Smooth muscle cell (in vitro differentiated cells): ENCODE measurements at regions not wholly inside any gene's neighbourhood (a gene's known extent, or its start where the extent isn't known, plus 50 kb on each side); places are given as distances from the start of the nearest gene placed in this dataset.

Source experiments
- DNase-seq: peaks from one replicate; lab custom pipeline; 2025; ENCODE audit not compliant: unreplicated experiment; lab: John Stamatoyannopoulos, UW
- H2AFZ ChIP-seq: fragments of 200-600 bp; sonication (generic); 2 replicates; pipeline ENCODE4 v1.6.0; 2016; ENCODE audit warnings: antibody characterized with exemption, low read depth, mild to moderate bottlenecking
- H3F3A ChIP-seq: fragments of 200-600 bp; sonication (generic); 2 replicates; pipeline ENCODE4 v1.6.0; 2017; ENCODE audit warnings: antibody characterized with exemption, low read depth
- H3K27ac ChIP-seq: fragments of 200-600 bp; sonication (generic); 2 replicates; pipeline ENCODE4 v1.5.1; 2016; ENCODE audit warnings: low read depth, mild to moderate bottlenecking
- H3K27me3 ChIP-seq: fragments of 200-600 bp; sonication (generic); 2 replicates; pipeline ENCODE4 v1.6.1; 2016; ENCODE audit warnings: low read depth, mild to moderate bottlenecking
- H3K36me3 ChIP-seq: fragments of 200-600 bp; sonication (generic); 2 replicates; pipeline ENCODE4 v1.5.1; 2016; ENCODE audit warnings: low read depth
- H3K4me1 ChIP-seq: fragments of 200-600 bp; sonication (generic); 2 replicates; pipeline ENCODE4 v1.5.1; 2016; ENCODE audit warnings: low read depth
- H3K4me2 ChIP-seq: fragments of 200-600 bp; sonication (generic); 2 replicates; pipeline ENCODE4 v1.6.0; 2016; ENCODE audit warnings: mild to moderate bottlenecking
- H3K4me3 ChIP-seq: fragments of 200-600 bp; sonication (generic); 2 replicates; pipeline ENCODE4 v1.5.1; 2016; ENCODE audit warnings: mild to moderate bottlenecking
- H3K79me2 ChIP-seq: fragments of 200-600 bp; sonication (generic); 2 replicates; pipeline ENCODE4 v1.6.0; 2016; ENCODE audit warnings: low read depth, mild to moderate bottlenecking
- H3K9ac ChIP-seq: fragments of 200-600 bp; sonication (generic); 2 replicates; pipeline ENCODE4 v1.6.0; 2016; ENCODE audit warnings: low read depth
- H3K9me3 ChIP-seq: fragments of 200-600 bp; sonication (generic); replicated peaks from 2 replicates; pipeline ENCODE4 v1.5.1; 2016; ENCODE audit warnings: low read depth
- H4K20me1 ChIP-seq: fragments of 200-600 bp; sonication (generic); 2 replicates; pipeline ENCODE4 v1.6.0; 2016; ENCODE audit warnings: low read depth
- WGBS: methylation state at CpG from one replicate; pipeline ENCODE4 v1.1.7; 2016; ENCODE audit warnings: low lambda C conversion rate; 5-methylcytosine and 5-hydroxymethylcytosine counted together
- TF ChIP-seq, protein P1 (sequence below): fragments of 200-600 bp; sonication (generic); IDR thresholded peaks from 2 replicates; pipeline ENCODE4 v1.5.1; 2017; ENCODE audit warnings: borderline replicate concordance, mild to moderate bottlenecking, antibody characterized with exemption; ENCODE audit not compliant: insufficient read depth, poor library complexity, severe bottlenecking

DNA sequence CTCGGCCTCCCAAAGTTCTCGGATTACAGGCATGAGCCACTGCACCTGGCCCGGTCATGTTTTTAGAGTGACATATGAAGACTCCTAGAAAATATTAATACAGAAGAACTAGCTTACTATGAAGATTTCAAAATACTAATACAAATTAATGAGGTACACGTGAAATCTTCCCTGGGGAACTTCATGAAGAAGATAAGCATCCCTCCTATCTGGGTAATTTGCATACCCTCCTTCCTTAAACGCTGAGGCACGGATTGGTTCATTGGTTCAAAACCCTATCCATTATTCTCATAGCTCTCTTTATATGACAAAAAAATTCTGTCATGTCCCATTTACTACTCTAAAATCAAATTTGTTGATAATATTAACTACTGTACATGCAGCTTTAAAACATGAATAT lies 224.8 kb upstream of the KLF14 start:
- peaks cover 25% of the 10 kb centered on the region for H3K4me1 ChIP-seq
- WGBS, result 79% methylated on average over 6 of the region's 6 CpGs
- peak overlapping the region; percentile 44 for H3K4me3 ChIP-seq
- H3K79me2 ChIP-seq, result peaks cover 44% of the 10 kb centered on the region
- H3K9me3 ChIP-seq, result no peaks in the 10 kb centered on the region
- H3K27me3 ChIP-seq, result no peaks in the 10 kb centered on the region
- peak overlapping the region; percentile 85 for H3K4me2 ChIP-seq
- no peaks in the 10 kb centered on the region for H3K36me3 ChIP-seq
- H3K27ac ChIP-seq, result peak overlapping the region; percentile 99
- no peak overlapping the region for H3K9ac ChIP-seq
- no peak for DNase-seq
- H3F3A ChIP-seq, result peaks cover 12% of the 10 kb centered on the region
- TF ChIP-seq, protein P1, sequence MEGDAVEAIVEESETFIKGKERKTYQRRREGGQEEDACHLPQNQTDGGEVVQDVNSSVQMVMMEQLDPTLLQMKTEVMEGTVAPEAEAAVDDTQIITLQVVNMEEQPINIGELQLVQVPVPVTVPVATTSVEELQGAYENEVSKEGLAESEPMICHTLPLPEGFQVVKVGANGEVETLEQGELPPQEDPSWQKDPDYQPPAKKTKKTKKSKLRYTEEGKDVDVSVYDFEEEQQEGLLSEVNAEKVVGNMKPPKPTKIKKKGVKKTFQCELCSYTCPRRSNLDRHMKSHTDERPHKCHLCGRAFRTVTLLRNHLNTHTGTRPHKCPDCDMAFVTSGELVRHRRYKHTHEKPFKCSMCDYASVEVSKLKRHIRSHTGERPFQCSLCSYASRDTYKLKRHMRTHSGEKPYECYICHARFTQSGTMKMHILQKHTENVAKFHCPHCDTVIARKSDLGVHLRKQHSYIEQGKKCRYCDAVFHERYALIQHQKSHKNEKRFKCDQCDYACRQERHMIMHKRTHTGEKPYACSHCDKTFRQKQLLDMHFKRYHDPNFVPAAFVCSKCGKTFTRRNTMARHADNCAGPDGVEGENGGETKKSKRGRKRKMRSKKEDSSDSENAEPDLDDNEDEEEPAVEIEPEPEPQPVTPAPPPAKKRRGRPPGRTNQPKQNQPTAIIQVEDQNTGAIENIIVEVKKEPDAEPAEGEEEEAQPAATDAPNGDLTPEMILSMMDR, result no peak
- no peak overlapping the region for H2AFZ ChIP-seq
- H4K20me1 ChIP-seq, result no peaks in the 10 kb centered on the region

- Histone ChIP-seq H3K36me3 (no peaks in the 10 kb centered on the region), H4K20me1 (no peaks in the 10 kb centered on the region), H3K27ac (peak overlapping the region; percentile 99), H2AFZ (no peak overlapping the region), H3K79me2 (peaks cover 34% of the 10 kb centered on the region), H3K4me1 (peaks cover 25% of the 10 kb centered on the region), H3K4me2 (peak overlapping the region; percentile 85), H3F3A (peaks cover 12% of the 10 kb centered on the region), H3K9me3 (no peaks in the 10 kb centered on the region), H3K4me3 (peak overlapping the region; percentile 44), H3K9ac (peak overlapping the region; percentile 98), H3K27me3 (no peaks in the 10 kb centered on the region)
- WGBS, result 73% methylated on average over 9 of the region's 9 CpGs
- DNase-seq, result no peak
- TF ChIP-seq, protein P1, result peak; percentile 48
Measured at GRCh38 chr7:130959743-130960207, 225.8 kb upstream of the KLF14 start.

DNA sequence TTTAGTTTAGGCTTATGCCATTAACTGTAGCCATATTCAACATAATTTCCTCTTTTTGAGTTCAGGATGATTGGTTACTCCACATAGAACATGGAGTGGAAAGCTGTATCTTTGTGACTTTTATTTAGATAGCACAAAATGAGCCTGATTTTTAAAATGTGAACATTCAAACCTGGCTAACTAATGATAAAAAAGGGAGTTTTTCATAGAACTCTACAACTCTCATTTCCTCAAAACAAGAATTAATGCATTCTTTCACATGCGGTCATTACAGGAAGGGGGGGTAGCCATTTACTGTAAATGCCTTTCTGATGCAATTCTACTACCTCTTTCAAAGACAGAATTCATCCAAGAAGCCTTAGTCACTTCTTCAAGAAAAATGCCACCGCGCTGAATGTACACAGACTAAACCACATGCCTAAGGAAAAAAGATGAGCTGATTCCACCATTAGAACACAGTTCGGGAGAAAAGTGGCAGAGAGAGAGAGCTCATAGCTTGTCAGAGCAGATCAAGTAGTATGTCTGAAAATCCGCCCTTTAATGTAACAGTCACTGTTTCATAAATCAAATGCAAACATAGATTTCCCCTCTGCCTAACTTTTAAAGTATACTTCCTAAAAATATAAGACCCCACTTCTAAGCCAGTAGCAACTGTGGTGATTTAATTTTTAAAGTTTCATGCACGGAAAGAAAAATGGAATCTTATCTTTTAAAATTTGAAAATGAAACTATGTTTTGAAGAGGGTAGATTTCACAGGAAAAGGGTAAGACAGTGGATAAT lies 226.4 kb upstream of the KLF14 start:
- Histone ChIP-seq H3K9me3 (no peaks in the 10 kb centered on the region), H3K4me3 (peak overlapping the region; percentile 44), H3K4me2 (peak overlapping the region; percentile 85), H4K20me1 (no peaks in the 10 kb centered on the region), H3K79me2 (peaks cover 28% of the 10 kb centered on the region), H3F3A (peaks cover 12% of the 10 kb centered on the region), H3K36me3 (no peaks in the 10 kb centered on the region), H3K27ac (peak overlapping the region; percentile 99), H3K27me3 (no peaks in the 10 kb centered on the region), H3K4me1 (peaks cover 25% of the 10 kb centered on the region), H2AFZ (no peak overlapping the region), H3K9ac (peak overlapping the region; percentile 98)
- no peak for DNase-seq
- TF ChIP-seq, protein P1, result no peak
- 13% methylated on average over 6 of the region's 6 CpGs for WGBS
